A673 (cell line): ENCODE measurements at regions not wholly inside any gene's neighbourhood (a gene's known extent, or its start where the extent isn't known, plus 50 kb on each side); places are given as distances from the start of the nearest gene placed in this dataset.

Experiments
- CTCF ChIP-seq: fragments of 300-800, 200-600 bp; sonication (generic); conservative IDR thresholded peaks from 2 replicates; pipeline ENCODE4 v1.5.1; 2017; ENCODE audit warnings: low read depth, mild to moderate bottlenecking, antibody characterized with exemption, low read length, moderate library complexity, mixed read lengths
- EZH2 ChIP-seq: fragments of 200-600 bp; sonication (generic); IDR thresholded peaks from 2 replicates; pipeline ENCODE4 v1.6.1; 2017; ENCODE audit warnings: borderline replicate concordance, low read depth, mild to moderate bottlenecking, mixed read lengths, antibody characterized with exemption, low read length; ENCODE audit not compliant: poor library complexity, severe bottlenecking

- TF ChIP-seq CTCF, result no peak
- no peak for TF ChIP-seq EZH2
These were observed 651.7 kb upstream of the WWC1 start for GRCh38 chr5:167639766-167640165.
